22Rv1 (cell line): ENCODE measurements at regions not wholly inside any gene's neighbourhood (a gene's known extent, or its start where the extent isn't known, plus 50 kb on each side); places are given as distances from the start of the nearest gene placed in this dataset.

ENCODE experiments used
- H3K27ac ChIP-seq: fragments of 450-650 bp; 2 replicates; pipeline ENCODE4 v1.5.1; 2017
- ZFX ChIP-seq: fragments of 450-650 bp; IDR thresholded peaks from 2 replicates; pipeline ENCODE4 v1.6.1; 2017; ENCODE audit warnings: antibody characterized with exemption, borderline replicate concordance
- TF ChIP-seq, protein P1 (sequence below): fragments of 450-650 bp; IDR thresholded peaks from 2 replicates; pipeline ENCODE4 v1.5.1; 2017; ENCODE audit warnings: mild to moderate bottlenecking

- TF ChIP-seq ZFX: no peak
- TF ChIP-seq, protein P1, sequence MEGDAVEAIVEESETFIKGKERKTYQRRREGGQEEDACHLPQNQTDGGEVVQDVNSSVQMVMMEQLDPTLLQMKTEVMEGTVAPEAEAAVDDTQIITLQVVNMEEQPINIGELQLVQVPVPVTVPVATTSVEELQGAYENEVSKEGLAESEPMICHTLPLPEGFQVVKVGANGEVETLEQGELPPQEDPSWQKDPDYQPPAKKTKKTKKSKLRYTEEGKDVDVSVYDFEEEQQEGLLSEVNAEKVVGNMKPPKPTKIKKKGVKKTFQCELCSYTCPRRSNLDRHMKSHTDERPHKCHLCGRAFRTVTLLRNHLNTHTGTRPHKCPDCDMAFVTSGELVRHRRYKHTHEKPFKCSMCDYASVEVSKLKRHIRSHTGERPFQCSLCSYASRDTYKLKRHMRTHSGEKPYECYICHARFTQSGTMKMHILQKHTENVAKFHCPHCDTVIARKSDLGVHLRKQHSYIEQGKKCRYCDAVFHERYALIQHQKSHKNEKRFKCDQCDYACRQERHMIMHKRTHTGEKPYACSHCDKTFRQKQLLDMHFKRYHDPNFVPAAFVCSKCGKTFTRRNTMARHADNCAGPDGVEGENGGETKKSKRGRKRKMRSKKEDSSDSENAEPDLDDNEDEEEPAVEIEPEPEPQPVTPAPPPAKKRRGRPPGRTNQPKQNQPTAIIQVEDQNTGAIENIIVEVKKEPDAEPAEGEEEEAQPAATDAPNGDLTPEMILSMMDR: no peak
- no peak overlapping the region for H3K27ac ChIP-seq
These were observed 174.9 kb upstream of the FAR2 start for GRCh38 chr12:28974166-28974565.

DNA sequence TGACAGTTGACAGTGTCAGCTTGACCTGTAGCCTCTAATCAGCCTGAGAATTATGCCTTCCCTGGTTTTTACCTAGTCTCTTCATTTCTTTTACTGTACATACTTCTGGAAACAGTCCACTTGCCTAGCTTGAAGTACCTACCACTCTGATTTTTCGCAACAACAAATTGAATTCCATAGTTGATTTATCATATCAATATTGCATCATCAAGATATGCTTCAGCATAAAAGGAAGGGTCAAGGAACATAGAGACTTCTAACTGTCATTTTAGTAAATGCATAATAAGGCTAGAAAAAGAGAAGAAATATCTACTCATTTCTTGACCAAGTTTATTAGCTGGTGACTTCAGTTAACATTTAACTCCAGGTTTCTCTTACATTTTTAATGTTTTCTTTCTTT, 174.2 kb upstream of the FAR2 start:
- TF ChIP-seq, protein P1: no peak
- no peak for TF ChIP-seq ZFX

GRCh38 chr12:28975564-28976340, 173.3 kb upstream of the FAR2 start:
- TF ChIP-seq ZFX: no peak
- TF ChIP-seq, protein P1: no peak
- peak overlapping the region; percentile 14; the same call in 1 of the 2 replicates for H3K27ac ChIP-seq

More for the DNA sequence above, 174.2 kb upstream of the FAR2 start:
- H3K27ac ChIP-seq: no peak overlapping the region

GRCh38 chr12:28980436-28980835, 168.6 kb upstream of the FAR2 start:
- no peak for TF ChIP-seq ZFX
- TF ChIP-seq, protein P1: no peak
- H3K27ac ChIP-seq: no peak overlapping the region

DNA sequence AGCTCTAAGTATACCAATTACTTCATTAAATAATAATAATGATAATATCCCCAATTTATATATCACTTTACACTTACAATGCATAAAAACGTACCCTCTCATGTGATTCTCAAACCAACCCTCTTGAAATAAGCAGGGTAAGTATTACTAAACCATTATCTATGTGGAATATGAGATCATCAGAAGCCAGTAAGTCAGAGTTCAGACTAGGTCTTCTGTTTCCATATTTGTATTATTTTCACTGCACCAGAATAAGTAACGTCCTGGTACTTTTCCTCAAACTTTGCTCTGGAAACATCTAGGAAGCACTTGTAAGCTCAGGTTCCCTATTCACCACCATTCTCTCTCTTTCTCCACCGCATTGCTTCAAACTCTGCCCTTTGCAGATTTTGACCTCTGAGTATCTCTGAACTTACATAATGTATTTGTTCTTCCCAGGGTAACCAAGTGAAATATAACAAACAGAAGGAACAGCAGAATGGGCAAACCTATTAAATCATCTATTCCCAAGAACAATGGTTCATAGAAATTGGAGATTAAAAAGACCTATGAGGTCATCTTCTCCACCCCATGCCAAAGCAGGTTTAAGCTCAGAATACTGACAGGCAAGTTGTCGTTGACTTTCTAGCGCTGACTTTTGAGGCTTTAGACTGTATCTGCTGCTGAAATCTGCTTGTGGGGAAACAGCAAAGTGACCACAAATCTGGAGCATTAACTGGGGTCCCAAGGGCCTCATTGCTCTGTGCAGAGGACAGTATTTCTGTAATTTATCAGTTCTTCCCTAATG, 161.3 kb upstream of the FAR2 start:
- TF ChIP-seq, protein P1: no peak
- no peak for TF ChIP-seq ZFX
- H3K27ac ChIP-seq: no peak overlapping the region

GRCh38 chr12:28988325-28988704, 160.8 kb upstream of the FAR2 start:
- TF ChIP-seq ZFX: no peak
- H3K27ac ChIP-seq: no peak overlapping the region

DNA sequence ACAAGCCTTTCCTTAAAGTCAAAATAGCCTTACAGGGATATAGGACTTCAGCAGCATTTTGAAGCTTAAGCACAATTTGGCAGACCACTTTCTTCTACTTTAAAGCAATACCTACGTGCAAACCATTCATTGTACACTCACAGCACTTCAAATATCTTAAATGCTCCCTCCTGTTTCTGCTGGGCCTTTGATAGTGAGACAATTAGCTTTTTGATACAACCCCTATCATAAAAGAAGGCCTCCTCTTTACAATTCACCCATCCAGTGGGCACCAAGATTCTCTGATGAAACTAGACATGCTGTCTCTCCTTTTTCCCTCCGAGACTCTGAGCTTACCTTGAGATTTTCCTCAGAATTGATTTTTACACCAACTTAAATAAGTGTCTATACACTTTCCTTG, 157.5 kb upstream of the FAR2 start:
- no peak for TF ChIP-seq ZFX
- TF ChIP-seq, protein P1: no peak
- no peak overlapping the region for H3K27ac ChIP-seq
